22Rv1 (cell line): ENCODE measurements at regions not wholly inside any gene's neighbourhood (a gene's known extent, or its start where the extent isn't known, plus 50 kb on each side); places are given as distances from the start of the nearest gene placed in this dataset.

Source experiments
- H3K27ac ChIP-seq: fragments of 450-650 bp; 2 replicates; pipeline ENCODE4 v1.5.1; 2017
- CTCF ChIP-seq: fragments of 450-650 bp; IDR thresholded peaks from 2 replicates; pipeline ENCODE4 v1.5.1; 2017; ENCODE audit warnings: mild to moderate bottlenecking
- ZFX ChIP-seq: fragments of 450-650 bp; IDR thresholded peaks from 2 replicates; pipeline ENCODE4 v1.6.1; 2017; ENCODE audit warnings: antibody characterized with exemption, borderline replicate concordance

- no peak overlapping the region for H3K27ac ChIP-seq
Measured at GRCh38 chr6:4316867-4317400, 181.6 kb upstream of the ECI2 start.

GRCh38 chr6:4314201-4314707, 178.9 kb upstream of the ECI2 start:
- TF ChIP-seq CTCF = no peak
- TF ChIP-seq ZFX = no peak
- no peak overlapping the region for H3K27ac ChIP-seq

More at GRCh38 chr6:4316867-4317400, 181.6 kb upstream of the ECI2 start:
- TF ChIP-seq ZFX (no peak), CTCF (no peak)

DNA sequence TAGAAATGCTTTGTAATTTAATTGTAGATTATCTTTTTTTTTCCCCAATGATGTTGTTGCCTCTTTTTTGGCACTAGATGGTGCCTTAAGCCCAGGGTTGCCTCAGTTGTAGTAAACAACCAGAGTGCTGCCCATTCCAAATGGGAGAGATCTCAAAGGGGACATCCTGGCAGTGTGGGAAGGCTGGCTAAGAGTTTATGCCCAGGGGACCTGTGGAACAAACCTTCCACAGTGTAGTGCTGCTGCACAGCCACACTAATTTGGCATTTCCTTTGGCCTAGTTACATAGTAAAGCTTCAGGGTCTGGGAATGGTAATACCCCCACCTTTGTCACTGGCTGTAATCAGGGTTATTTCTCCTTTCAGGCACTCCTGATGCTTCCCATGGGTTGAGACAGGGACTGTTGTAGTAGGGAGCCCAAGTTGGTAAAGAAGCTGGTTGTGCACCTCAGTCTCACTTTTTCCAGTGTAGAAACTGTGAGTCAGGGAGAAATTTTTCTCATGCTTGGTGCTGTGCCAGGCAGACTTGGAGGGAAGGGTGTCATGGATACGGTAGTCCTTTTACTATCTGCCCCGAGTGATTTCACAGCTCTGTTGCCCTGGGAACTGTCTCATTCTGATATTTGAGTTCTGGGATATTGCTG, 177.8 kb upstream of the ECI2 start:
- no peak overlapping the region for H3K27ac ChIP-seq
- TF ChIP-seq CTCF (peak; percentile 43), ZFX (no peak)

DNA sequence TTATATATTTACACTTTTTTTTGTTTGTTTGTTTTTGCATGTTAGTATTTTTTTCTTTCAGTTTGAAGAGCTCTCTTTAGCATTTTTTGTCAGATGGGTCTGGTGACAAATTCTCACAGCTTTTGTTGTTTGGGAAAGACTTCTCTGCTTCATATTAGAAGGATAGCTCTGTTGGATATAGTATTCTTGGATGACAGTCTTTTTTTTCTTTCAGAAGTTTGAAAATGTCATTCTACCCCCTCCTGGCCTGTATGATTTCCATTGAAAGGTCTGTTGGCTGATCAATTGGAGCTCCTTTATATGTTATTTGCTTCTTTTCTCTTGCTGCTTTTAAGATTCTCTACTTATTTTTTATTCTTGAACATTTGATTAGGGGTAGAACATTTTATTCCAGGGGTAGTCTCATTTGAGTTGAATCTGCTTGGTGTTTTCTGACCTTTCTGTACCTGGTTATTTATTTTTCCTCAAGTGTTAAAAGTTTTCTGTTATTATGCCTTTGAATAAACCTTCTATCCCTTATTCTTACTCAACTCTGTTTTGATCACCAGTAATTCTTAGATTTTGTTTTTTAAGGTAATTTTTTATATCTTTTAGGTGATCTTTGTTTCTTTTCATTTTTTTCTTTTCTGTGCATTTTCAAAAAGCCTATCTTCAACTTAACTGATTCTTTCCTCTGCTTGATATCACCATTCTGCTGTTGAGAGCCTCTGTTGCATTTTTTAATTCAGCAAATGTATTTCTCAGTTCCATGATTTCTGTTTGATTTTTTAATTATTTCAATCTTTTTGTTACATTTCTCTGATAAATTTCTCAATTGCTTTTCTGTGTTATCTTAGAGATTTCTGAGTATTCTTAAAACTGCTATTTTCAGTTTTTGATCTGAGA, 176.8 kb upstream of the ECI2 start:
- no peak for TF ChIP-seq CTCF
- no peak for TF ChIP-seq ZFX
- H3K27ac ChIP-seq = no peak overlapping the region

DNA sequence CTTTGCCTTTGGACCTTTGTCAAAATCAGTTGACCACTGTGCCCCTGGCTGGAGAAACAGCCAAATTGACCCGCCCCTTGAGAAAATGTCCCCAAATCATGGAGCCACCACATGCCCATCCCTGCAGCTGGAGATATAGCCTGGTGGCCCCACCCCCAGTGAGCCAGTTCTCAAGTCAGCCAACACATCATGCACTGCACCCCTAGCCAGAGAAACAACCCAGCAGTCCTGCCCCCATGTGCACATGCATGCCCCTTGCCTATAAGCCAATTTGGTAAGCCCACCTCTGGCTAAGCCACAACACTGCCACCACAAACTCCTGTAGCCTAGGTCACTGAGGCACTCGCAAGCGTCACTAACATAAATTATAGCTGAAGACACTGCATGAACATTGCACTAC, 174.2 kb upstream of the ECI2 start:
- TF ChIP-seq ZFX (no peak), CTCF (no peak)
- H3K27ac ChIP-seq = no peak overlapping the region

- no peak for TF ChIP-seq ZFX
- no peak for TF ChIP-seq CTCF
- H3K27ac ChIP-seq = no peak overlapping the region
Measured at GRCh38 chr6:4308364-4308763, 173.0 kb upstream of the ECI2 start.
